Urinary bladder (tissue), 3 donors: ENCODE measurements at regions not wholly inside any gene's neighbourhood (a gene's known extent, or its start where the extent isn't known, plus 50 kb on each side); places are given as distances from the start of the nearest gene placed in this dataset.
A peak's percentile ranks its signal among the peaks of the same experiment; 100 is the strongest.

Experiments
- DNase-seq: peaks from one replicate; pipeline ENCODE4 v3.0.0-alpha.2; 2015; ENCODE audit errors: extremely low spot score
- H3K27ac ChIP-seq: one replicate; pipeline ENCODE4 v1.5.1; 2013; ENCODE audit warnings: low read depth, mild to moderate bottlenecking, moderate library complexity
- H3K36me3 ChIP-seq: one replicate; pipeline ENCODE4 v1.6.1; 2013; ENCODE audit warnings: mild to moderate bottlenecking, moderate library complexity; ENCODE audit not compliant: insufficient read depth
- H3K4me1 ChIP-seq: one replicate; pipeline ENCODE4 v1.6.1; 2013; ENCODE audit warnings: mild to moderate bottlenecking, moderate library complexity; ENCODE audit not compliant: insufficient read depth
- H3K4me3 ChIP-seq: one replicate; pipeline ENCODE4 v1.5.1; 2013; ENCODE audit warnings: low read depth, low read length
- WGBS: extraction: QIAGEN DNeasy Blood & Tissue Kit; methylation state at CpG from one replicate; pipeline ENCODE4 v1.1.7; 2013; 5-methylcytosine and 5-hydroxymethylcytosine counted together
- donor health status: healthy with polysubstance abuse.
- donor health status: healthy.

DNA sequence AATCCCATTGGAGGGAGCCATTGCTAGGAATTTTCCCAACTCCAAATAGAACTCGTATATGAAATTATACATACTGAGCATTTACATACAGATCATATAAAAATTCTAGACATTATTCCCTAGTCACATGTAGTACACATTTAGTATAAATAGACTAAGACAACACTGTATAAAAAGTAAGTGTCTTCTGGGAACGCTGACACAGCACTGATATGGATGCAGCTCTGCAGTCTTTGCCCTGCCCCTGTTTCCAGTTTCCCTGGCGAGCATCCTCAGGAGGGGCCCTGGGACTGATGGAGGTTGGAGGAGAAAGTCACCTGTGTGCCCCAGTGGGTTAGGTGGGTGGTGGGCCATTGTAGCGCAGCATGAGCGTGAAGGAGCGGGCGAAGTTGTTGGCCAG, 97.8 kb upstream of the CLMN start:
- WGBS: 83% methylated on average over 7 of the region's 7 CpGs
- no peaks in the 10 kb centered on the region for H3K36me3 ChIP-seq
- DNase-seq: no peak
- H3K4me1 ChIP-seq: no peaks in the 10 kb centered on the region
- H3K4me3 ChIP-seq: no peak overlapping the region
- H3K27ac ChIP-seq: no peak overlapping the region

DNA sequence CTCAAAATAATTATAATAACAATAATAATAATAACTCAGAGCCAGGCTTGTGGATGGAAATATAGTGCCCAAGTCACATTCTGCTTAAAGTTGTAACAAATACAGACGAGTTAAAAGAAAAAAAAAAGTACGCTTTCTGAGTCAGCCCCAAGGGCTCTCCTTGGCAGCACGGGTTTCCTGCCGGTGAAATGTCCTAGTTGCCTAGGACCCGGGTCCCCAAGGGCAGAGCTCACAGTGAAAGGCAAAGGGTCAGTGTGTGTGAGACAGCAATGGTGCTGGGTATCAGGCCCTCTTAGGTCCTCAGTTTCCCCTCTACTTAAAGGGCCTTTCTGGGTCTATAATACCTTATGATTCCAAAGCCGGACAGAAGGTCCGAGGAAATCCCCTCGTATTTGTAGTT, 96.3 kb upstream of the CLMN start:
- no peak for DNase-seq
- H3K4me3 ChIP-seq: no peak overlapping the region
- H3K36me3 ChIP-seq: no peaks in the 10 kb centered on the region
- no peaks in the 10 kb centered on the region for H3K4me1 ChIP-seq
- no peak overlapping the region for H3K27ac ChIP-seq
- 92% methylated on average over 8 of the region's 8 CpGs for WGBS

DNA sequence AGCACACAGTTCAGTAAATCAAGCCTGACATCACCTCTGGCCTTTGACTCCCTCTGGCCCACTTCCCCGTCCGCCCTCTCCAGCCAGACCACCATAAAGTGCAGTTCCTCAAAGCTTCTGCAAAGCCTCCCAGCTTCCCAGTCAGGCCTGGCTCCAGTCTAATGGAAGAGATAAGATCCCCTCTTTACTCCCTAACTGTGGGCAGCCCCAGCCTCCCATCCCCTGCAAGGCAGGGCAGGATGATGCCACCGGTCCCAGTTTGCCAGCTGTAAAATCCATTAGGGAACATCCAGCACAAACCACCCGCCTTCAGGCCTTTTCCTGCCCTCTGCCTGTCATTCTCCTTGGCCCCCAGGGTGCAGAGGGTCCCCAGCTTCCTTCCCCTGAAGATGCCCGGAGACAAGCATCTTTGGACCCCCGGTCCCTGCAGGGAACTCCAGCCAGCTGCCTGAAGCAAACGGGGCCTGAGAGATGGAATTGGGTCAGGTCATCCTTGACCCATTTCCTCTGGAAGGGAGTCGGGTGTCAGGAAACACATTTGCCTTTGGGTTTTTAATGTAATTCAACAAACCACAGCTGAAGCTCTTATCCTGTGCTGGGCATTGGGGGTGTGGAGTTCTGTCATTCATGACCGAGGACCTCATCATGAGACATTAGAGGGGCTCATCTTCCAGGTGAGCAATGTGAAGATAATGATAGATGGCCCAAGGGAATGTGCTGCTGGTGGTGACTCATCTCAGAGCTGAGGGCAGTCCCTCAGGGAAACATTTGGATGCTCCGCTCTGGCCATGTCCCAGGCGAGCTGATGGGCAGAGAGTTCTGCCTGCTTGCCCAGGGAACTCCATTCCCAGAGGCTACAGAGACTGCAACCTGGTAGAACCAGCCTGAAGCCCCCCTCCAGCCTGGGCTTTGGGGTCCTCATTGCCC, 93.8 kb upstream of the CLMN start:
- DNase-seq: no peak
- 69% methylated on average over 11 of the region's 11 CpGs for WGBS
- Histone ChIP-seq H3K36me3 (no peaks in the 10 kb centered on the region), H3K4me3 (no peak overlapping the region), H3K4me1 (no peaks in the 10 kb centered on the region), H3K27ac (no peak overlapping the region)

DNA sequence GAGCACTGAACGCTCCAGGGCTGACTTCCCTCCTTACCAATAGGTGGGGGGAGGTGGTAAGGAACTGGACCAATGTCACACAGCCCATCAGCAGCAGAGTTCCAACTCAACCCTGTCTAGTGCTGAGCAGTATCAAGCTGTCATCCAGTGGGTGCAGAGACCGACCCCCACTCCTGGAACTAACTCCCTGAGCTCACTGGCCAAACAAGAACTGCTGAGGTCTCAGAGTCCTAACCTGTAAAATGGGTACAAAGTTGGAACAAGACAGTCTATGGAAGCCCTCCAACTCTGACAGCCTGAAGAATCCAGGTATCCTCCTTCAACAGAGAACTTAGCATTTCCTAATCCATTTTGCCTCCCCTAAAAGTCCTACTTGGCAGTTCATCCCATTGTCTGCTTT, 91.1 kb upstream of the CLMN start:
- H3K4me1 ChIP-seq: no peaks in the 10 kb centered on the region
- H3K36me3 ChIP-seq: no peaks in the 10 kb centered on the region
- no peak overlapping the region for H3K27ac ChIP-seq
- DNase-seq: no peak
- WGBS: 67% methylated on average over 2 of the region's 2 CpGs
- H3K4me3 ChIP-seq: no peak overlapping the region

DNA sequence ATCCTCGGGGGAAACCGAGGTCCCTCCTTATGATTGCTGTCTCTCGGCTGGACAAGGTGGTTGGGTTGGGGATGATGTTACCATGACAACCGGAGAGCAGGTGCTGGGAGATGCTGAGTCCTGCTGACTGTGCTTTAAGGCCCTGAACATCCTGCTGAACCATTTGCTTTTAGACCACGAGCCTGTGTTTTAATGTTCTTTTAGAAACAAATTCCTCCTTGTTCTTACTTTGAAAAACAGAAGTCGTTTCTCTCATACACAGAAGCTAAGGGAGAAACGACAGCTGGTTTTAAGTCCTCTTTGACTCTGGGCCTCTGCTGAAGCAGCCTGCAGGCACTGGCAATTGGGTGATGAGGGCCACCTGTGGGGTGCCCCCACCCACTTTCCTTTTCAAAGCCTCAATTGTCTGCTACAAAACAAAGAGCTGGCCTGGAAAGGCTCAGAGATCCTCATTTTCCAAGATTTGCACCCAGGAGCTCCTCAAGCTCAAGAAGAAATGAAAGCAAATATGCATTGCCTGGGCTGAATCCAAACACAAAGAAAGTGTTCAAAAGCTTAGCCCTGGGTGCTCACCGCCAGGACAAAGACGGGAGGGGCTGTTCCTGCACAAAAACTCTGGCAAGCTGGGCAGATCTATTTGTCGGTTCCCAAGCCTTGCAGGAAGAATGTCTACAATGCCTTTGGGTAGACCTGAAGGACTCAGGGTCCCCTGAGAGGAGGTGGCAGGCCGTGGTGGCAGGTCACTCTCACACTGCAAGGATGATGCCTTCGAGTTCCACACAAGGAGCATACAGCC, 90.0 kb upstream of the CLMN start:
- H3K36me3 ChIP-seq: no peaks in the 10 kb centered on the region
- H3K4me3 ChIP-seq: no peak overlapping the region
- no peak overlapping the region for H3K27ac ChIP-seq
- no peak for DNase-seq
- H3K4me1 ChIP-seq: no peaks in the 10 kb centered on the region
- WGBS: 63% methylated on average over 12 of the region's 12 CpGs

DNA sequence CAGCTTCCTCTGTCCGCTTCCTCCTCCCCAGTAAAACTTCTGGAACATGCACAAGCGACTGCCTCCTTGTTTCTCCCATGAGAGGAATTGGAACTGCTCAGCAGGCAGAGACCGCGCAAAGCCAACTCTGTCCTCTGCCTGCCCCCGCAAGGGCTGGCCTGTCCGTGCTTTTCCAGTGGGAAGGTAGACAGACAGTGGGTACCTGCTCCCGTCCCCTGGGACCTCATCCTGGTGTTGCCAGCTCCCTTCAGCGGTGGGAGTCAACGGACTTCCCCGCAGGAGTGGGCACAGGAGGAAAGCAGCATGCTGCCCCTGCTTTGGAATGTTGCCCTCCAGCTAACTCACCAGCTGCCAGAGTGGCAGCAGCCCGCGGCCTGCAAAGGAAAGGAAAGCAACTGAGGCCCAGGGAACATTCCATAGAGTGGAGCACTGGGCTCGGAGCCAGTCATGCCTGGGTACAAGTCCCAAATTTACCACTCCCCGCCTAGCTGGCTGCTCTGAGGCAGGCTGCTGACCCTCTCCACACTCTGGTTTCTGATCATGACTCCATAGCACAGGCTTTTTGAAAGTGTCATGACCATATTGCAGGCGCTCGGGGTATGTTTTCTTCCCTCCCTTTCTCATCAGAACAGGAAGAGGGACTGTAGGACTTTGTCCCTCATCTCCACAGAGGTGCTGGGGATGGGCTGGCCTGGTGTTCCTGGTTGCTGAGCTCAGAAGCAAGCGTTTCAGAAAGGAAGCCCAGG, 89.2 kb upstream of the CLMN start:
- DNase-seq: no peak
- WGBS: 70% methylated on average over 17 of the region's 17 CpGs
- no peaks in the 10 kb centered on the region for H3K36me3 ChIP-seq
- no peak overlapping the region for H3K4me3 ChIP-seq
- H3K27ac ChIP-seq: no peak overlapping the region
- no peaks in the 10 kb centered on the region for H3K4me1 ChIP-seq

DNA sequence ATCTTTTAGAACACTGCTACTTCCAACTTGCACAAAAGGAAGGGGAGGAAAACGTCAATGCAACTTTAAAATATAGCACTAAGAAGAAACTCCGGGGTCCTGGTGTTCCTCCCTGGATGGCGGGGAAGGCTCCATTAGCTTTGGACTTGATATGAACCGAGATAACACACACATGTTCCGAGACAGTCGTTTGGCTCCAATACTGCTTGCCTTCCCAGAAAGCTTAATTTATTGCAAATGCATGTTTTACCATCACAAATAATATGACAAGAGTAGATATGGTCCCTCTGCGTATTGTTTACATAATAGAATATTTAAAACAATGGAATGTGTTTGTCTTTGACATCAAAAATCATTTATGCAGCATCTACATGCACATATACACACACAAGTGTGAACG, 87.6 kb upstream of the CLMN start:
- 44% methylated on average over 8 of the region's 8 CpGs for WGBS
- peak; percentile 85 for DNase-seq
- no peaks in the 10 kb centered on the region for H3K4me1 ChIP-seq
- H3K4me3 ChIP-seq: no peak overlapping the region
- no peaks in the 10 kb centered on the region for H3K36me3 ChIP-seq
- H3K27ac ChIP-seq: no peak overlapping the region

DNA sequence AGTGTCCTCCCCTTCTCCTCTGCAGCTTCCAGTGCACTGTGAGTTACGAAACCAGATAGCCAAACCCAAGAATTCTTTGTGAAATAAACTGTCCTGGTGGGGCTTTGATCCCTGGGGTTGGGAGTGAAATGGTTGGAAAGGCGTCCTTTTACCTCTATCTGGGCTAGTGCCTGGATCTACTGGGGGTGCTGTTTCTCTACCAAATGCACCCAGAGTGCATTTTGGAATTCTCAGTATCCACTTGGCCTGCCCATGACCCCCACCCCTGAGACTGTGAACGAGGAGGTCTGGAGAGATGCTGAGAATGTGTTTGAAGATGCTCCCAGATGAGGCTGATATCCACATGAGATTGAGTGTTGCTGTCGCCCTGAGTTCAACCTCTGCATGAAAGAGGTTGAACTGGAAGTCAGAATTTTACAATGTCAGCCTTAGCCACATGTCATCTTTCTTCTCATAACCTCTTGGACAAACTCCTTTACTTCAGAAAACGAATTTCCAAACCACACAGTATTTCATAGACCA, 87.1 kb upstream of the CLMN start:
- no peak for DNase-seq
- 56% methylated on average over 5 of the region's 5 CpGs for WGBS
- Histone ChIP-seq H3K4me1 (no peaks in the 10 kb centered on the region), H3K27ac (no peak overlapping the region), H3K36me3 (no peaks in the 10 kb centered on the region), H3K4me3 (no peak overlapping the region)

DNA sequence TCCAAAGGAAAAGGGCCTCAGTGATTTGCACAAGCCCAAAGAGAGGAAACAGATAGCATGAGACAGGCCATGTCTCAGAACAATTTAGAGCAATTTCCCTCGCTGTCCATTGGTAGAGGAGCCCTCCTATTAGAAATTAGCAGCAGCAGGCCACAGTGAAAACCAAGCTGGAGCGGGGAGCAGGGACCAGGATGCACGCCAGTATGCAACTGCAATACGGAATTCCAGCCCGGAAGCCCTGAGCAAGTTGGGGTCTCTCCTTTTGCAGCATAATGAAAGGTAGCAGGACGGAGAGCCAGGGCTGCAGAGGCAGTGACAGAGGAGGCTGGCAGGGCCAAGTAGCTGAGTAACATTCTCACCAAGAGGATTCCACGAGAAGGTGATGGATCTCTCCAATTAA, 84.9 kb upstream of the CLMN start:
- H3K4me3 ChIP-seq: no peak overlapping the region
- 72% methylated on average over 7 of the region's 7 CpGs for WGBS
- DNase-seq: no peak
- H3K36me3 ChIP-seq: no peaks in the 10 kb centered on the region
- no peak overlapping the region for H3K27ac ChIP-seq
- H3K4me1 ChIP-seq: no peaks in the 10 kb centered on the region

DNA sequence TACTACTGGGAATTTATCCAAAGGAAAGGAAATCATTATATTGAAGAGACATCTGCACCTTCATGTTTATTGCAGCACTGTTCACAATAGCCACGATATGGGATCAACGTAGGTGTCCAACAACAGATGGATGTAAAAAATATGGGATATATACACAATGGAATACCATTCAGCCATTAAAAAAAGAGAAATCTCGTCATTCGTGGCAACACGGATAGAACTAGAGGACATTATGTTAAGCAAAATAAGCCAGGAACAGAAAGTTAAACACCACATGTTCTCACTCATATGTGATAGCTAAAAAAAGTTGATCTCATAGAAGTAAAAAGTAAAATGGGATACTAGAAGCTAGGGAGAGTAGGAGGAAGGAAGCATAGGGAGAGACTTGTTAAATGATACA, 82.9 kb upstream of the CLMN start:
- DNase-seq: no peak
- Histone ChIP-seq H3K4me3 (no peak overlapping the region), H3K4me1 (no peaks in the 10 kb centered on the region), H3K36me3 (no peaks in the 10 kb centered on the region), H3K27ac (no peak overlapping the region)
- WGBS: 55% methylated on average over 5 of the region's 5 CpGs

DNA sequence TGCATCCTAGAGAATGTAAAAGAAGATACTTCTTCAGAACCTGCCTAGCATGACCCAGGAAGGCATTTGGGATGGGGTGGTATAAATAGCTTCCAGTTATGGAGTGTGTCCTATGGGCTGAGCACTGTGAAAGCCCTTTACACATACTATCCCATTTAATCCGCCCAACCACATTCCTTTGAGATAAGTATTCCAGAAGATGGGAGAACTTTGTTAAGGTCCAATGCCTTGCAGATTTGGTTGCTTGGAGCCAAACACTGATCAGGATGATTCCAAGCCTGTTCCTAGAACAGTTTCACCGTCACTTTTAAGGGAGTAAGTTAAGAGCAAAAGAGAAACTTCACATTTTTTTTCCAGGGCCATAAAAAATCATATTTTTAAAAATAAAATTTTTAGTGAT, 82.5 kb upstream of the CLMN start:
- Histone ChIP-seq H3K36me3 (no peaks in the 10 kb centered on the region), H3K4me1 (no peaks in the 10 kb centered on the region), H3K27ac (no peak overlapping the region), H3K4me3 (no peak overlapping the region)
- DNase-seq: no peak
- WGBS: 70% methylated on average over 2 of the region's 2 CpGs

DNA sequence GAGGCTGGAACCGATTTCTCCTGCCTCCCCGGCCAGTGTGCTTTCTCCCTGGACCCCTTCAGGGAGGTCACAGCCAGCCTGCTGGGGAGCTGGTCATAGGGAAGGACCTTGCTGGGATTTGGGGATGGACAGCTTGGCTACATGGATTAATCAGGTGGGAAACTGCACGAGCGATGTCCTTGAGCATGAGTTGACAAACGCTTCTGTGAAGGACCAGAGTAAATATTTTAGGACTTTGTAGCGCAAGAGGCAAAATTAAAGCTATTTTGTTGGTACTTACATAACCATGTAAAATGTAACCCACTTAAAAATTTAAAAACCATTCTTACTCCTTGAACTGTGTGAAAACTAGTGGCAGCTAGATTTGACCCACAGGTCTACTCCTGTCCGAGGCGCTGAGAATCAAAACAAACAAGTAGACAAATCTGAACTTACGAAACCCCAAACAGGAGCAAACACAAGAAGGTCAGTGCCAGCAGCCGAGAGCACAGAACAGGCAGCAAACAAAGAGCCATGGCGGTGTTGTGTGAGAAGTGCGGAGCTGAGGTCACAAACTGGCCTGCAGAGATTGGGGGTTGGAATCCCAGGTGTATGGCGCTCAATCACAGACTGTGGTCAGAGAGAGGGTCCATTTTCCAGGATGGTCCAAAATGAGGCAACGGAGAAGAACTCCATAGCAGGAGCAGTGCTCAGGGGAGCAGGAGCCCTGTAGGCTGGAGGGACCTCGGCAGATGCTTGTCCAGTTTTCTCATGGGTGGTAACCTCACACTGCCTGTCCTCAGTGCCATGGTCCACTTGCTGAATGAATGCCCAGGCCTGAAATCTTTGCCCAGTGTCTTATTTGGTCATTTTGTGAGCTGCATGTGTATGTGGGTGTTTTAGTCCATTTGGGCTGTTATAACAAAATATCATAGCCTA, 79.2 kb upstream of the CLMN start:
- H3K4me3 ChIP-seq: no peak overlapping the region
- H3K27ac ChIP-seq: no peak overlapping the region
- no peaks in the 10 kb centered on the region for H3K36me3 ChIP-seq
- H3K4me1 ChIP-seq: no peaks in the 10 kb centered on the region
- 92% methylated on average over 15 of the region's 15 CpGs for WGBS
- no peak for DNase-seq

DNA sequence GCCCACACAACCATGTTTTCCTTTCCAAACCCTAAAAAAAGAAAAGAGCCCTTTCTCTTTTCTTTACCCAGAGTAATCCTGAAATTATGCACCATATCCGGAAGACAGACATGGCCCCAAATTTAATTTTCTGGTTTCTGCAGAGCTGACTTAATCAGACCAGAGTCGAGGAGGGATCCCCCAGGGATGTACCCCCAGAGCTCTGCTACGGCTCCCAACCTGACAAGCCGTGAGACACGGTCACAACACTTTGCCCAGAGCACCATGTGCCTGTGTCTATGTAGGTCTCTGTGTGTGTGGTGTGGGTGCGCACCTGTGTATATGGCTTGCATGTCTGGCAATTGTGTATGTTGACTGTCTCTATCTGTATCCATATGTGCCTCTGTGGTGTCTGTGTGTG, 77.6 kb upstream of the CLMN start:
- Histone ChIP-seq H3K27ac (no peak overlapping the region), H3K36me3 (no peaks in the 10 kb centered on the region), H3K4me3 (no peak overlapping the region), H3K4me1 (no peaks in the 10 kb centered on the region)
- WGBS: 85% methylated on average over 6 of the region's 6 CpGs
- no peak for DNase-seq
